BLaER1 (cell line): ENCODE measurements at regions not wholly inside any gene's neighbourhood (a gene's known extent, or its start where the extent isn't known, plus 50 kb on each side); places are given as distances from the start of the nearest gene placed in this dataset.

ENCODE experiments used
- H3K27ac ChIP-seq: shearing (Covaris generic); formaldehyde crosslinking; 2 replicates; pipeline ENCODE4 v1.8.1; 2022
- H3K27me3 ChIP-seq: shearing (Covaris generic); formaldehyde crosslinking; 2 replicates; pipeline ENCODE4 v1.8.1; 2022
- H3K36me3 ChIP-seq: shearing (Covaris generic); formaldehyde crosslinking; 2 replicates; pipeline ENCODE4 v1.8.1; 2022
- H3K4me1 ChIP-seq: shearing (Covaris generic); formaldehyde crosslinking; 2 replicates; pipeline ENCODE4 v1.8.1; 2022
- H3K4me2 ChIP-seq: shearing (Covaris generic); formaldehyde crosslinking; 2 replicates; pipeline ENCODE4 v1.8.1; 2022
- H3K4me3 ChIP-seq: shearing (Covaris generic); formaldehyde crosslinking; 2 replicates; pipeline ENCODE4 v1.8.1; 2022
- H3K9ac ChIP-seq: shearing (Covaris generic); formaldehyde crosslinking; 2 replicates; pipeline ENCODE4 v1.8.1; 2022
- H3K9me3 ChIP-seq: shearing (Covaris generic); formaldehyde crosslinking; 2 replicates; pipeline ENCODE4 v1.8.1; 2022
- H4K20me1 ChIP-seq: shearing (Covaris generic); formaldehyde crosslinking; 2 replicates; pipeline ENCODE4 v1.8.1; 2022
- Cebpa-rat ChIP-seq: shearing (Covaris generic); IDR thresholded peaks from 2 replicates; pipeline ENCODE4 v1.8.1; 2022

- Histone ChIP-seq H3K4me1 (no peaks in the 10 kb centered on the region), H4K20me1 (no peaks in the 10 kb centered on the region), H3K27me3 (no peaks in the 10 kb centered on the region), H3K4me2 (no peak overlapping the region), H3K27ac (no peak overlapping the region), H3K36me3 (no peaks in the 10 kb centered on the region), H3K9ac (no peak overlapping the region), H3K9me3 (no peaks in the 10 kb centered on the region), H3K4me3 (no peak overlapping the region)
- no peak for TF ChIP-seq Cebpa-rat
Measured at GRCh38 chr13:91058066-91058465, 289.4 kb upstream of the MIR17HG start.

DNA sequence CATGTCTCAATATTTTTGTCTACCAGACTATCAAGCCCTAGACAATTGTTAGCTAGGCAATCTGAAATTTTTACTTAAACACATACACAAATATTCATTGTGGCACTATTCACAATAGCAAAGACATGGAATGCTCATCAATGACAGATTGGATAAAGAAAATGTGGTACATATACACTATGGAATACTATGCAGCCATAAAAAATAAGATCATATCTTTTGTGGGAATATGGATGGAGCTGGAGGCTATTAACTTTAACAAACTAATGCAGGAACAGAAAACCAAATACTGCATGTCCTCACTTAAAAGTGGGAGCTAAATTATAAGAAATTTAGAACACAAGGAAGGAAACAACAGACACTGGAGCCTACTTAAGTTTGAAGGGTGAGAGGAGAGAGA is 288.6 kb upstream of the MIR17HG start:
- no peaks in the 10 kb centered on the region for H3K27me3 ChIP-seq
- TF ChIP-seq Cebpa-rat: no peak
- H3K27ac ChIP-seq: no peak overlapping the region
- no peaks in the 10 kb centered on the region for H3K36me3 ChIP-seq
- H3K9me3 ChIP-seq: no peaks in the 10 kb centered on the region
- H3K4me1 ChIP-seq: no peaks in the 10 kb centered on the region
- H3K9ac ChIP-seq: no peak overlapping the region
- H3K4me3 ChIP-seq: no peak overlapping the region
- no peak overlapping the region for H3K4me2 ChIP-seq
- H4K20me1 ChIP-seq: no peaks in the 10 kb centered on the region

GRCh38 chr13:91066745-91067144 is 280.7 kb upstream of the MIR17HG start:
- no peaks in the 10 kb centered on the region for H3K4me1 ChIP-seq
- H3K27me3 ChIP-seq: no peaks in the 10 kb centered on the region
- TF ChIP-seq Cebpa-rat: no peak
- no peak overlapping the region for H3K27ac ChIP-seq
- no peak overlapping the region for H3K9ac ChIP-seq
- H3K9me3 ChIP-seq: no peaks in the 10 kb centered on the region
- H3K4me2 ChIP-seq: no peak overlapping the region
- no peaks in the 10 kb centered on the region for H3K36me3 ChIP-seq
- H3K4me3 ChIP-seq: no peak overlapping the region
- H4K20me1 ChIP-seq: no peaks in the 10 kb centered on the region

- Histone ChIP-seq H3K9me3 (no peaks in the 10 kb centered on the region), H3K4me3 (no peak overlapping the region), H3K27me3 (no peaks in the 10 kb centered on the region), H4K20me1 (no peaks in the 10 kb centered on the region), H3K9ac (no peak overlapping the region), H3K4me1 (no peaks in the 10 kb centered on the region), H3K4me2 (no peak overlapping the region), H3K36me3 (no peaks in the 10 kb centered on the region), H3K27ac (no peak overlapping the region)
- no peak for TF ChIP-seq Cebpa-rat
Measured at GRCh38 chr13:91072486-91072885, 275.0 kb upstream of the MIR17HG start.

GRCh38 chr13:91074091-91074490 is 273.4 kb upstream of the MIR17HG start:
- no peak for TF ChIP-seq Cebpa-rat
- Histone ChIP-seq H3K27me3 (no peaks in the 10 kb centered on the region), H3K4me1 (no peaks in the 10 kb centered on the region), H3K9me3 (no peaks in the 10 kb centered on the region), H3K9ac (no peak overlapping the region), H3K4me2 (no peak overlapping the region), H4K20me1 (no peaks in the 10 kb centered on the region), H3K27ac (no peak overlapping the region), H3K4me3 (no peak overlapping the region), H3K36me3 (no peaks in the 10 kb centered on the region)

DNA sequence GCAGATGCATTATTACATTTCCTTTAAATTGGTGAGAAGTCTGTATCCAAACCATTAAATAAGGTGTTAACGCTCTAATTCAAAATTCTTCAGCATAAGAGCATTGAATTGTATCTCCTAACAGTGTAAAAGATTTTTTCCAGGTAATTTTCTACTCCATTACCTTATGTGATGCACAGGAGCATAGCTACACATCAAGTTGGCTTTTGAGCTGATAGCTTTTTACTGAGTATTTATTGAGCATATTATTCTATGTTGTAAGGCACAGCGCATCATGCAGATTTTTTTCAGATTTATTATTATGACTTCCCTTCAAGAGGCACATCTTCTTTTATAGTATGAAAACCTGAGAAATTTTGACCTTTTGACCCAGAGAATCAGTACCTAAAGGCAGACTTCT is 270.7 kb upstream of the MIR17HG start:
- no peak for TF ChIP-seq Cebpa-rat
- Histone ChIP-seq H3K9me3 (no peaks in the 10 kb centered on the region), H3K27me3 (no peaks in the 10 kb centered on the region), H3K4me3 (no peak overlapping the region), H3K4me2 (no peak overlapping the region), H3K27ac (no peak overlapping the region), H3K9ac (no peak overlapping the region), H3K4me1 (no peaks in the 10 kb centered on the region), H3K36me3 (no peaks in the 10 kb centered on the region), H4K20me1 (no peaks in the 10 kb centered on the region)

DNA sequence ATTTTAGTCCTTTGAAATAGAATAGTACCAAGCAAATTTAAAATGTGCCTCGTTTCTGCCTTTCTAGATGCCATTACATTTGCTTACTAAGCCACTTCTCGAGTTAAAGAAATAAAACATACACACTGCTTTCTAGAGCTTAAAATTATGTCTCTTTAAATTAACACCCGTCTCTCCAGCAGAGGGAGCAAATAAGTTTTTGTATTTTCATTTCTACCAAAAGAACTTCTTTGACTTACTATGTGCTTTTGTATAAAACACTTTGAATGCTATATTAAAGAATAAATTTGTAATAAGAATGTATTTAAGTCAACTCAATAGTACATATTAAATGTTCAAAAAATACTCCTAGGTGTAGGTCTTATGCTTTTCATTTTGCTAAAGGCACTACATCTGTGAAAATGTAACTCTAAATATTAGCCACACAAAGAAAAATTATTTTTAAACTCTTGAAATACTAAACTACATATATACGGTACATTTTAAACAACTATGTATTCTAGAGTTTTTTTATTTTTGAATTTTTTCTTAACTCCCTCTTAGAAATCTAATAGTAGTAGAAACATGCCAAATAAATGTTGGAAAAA is 269.3 kb upstream of the MIR17HG start:
- Histone ChIP-seq H3K4me1 (no peaks in the 10 kb centered on the region), H4K20me1 (no peaks in the 10 kb centered on the region), H3K9me3 (no peaks in the 10 kb centered on the region), H3K9ac (no peak overlapping the region), H3K27ac (no peak overlapping the region), H3K4me3 (no peak overlapping the region), H3K4me2 (no peak overlapping the region), H3K27me3 (no peaks in the 10 kb centered on the region), H3K36me3 (no peaks in the 10 kb centered on the region)
- TF ChIP-seq Cebpa-rat: no peak

- Histone ChIP-seq H3K4me1 (no peaks in the 10 kb centered on the region), H3K27me3 (no peaks in the 10 kb centered on the region), H3K9ac (no peak overlapping the region), H3K4me2 (no peak overlapping the region), H4K20me1 (no peaks in the 10 kb centered on the region), H3K27ac (no peak overlapping the region), H3K4me3 (no peak overlapping the region), H3K9me3 (no peaks in the 10 kb centered on the region), H3K36me3 (no peaks in the 10 kb centered on the region)
- no peak for TF ChIP-seq Cebpa-rat
Measured at GRCh38 chr13:91079176-91079575, 268.3 kb upstream of the MIR17HG start.

- Histone ChIP-seq H3K4me3 (no peak overlapping the region), H3K4me2 (no peak overlapping the region), H3K27ac (no peak overlapping the region), H3K9ac (no peak overlapping the region), H4K20me1 (no peaks in the 10 kb centered on the region), H3K36me3 (no peaks in the 10 kb centered on the region), H3K4me1 (no peaks in the 10 kb centered on the region), H3K27me3 (no peaks in the 10 kb centered on the region), H3K9me3 (no peaks in the 10 kb centered on the region)
- TF ChIP-seq Cebpa-rat: no peak
Measured at GRCh38 chr13:91085127-91085526, 262.4 kb upstream of the MIR17HG start.

DNA sequence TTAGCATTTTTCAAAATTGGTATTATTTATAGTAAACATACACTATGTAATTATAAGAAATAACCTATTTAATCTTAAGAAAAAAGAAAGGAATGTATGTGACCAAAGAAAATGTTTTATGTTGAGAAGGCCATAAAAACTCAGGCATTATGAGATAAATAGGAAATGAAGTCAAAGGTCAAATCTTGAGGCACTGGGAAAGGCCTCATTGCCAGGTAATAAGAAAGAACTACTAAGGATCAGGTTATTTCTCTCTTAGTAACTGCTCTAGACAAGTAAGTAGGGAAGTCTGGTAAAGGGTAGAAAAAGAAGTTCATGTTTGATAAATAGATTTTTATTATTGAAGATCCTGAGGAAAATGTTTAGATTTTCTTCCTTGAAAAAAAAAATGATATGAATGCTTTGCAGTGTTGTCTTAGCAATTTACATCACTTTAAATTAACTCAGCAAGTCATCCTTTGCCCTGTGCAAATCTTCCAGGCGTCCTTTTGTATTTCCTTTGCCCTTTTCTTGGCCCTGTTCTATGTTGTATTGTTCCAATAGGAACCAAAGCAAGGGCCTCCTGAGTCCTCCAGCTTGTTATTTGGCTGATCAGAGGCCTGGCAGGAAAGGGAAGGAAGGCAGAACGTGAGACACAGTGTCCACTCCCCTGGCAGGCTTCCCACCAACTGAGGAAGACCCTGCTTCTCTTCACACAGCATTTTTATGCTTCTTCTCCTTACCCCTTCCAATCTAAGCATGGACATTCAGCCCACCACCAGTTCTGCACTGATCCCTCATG is 260.4 kb upstream of the MIR17HG start:
- no peak overlapping the region for H3K4me3 ChIP-seq
- H3K36me3 ChIP-seq: no peaks in the 10 kb centered on the region
- H3K9me3 ChIP-seq: no peaks in the 10 kb centered on the region
- no peak overlapping the region for H3K27ac ChIP-seq
- H3K27me3 ChIP-seq: no peaks in the 10 kb centered on the region
- H3K4me1 ChIP-seq: no peaks in the 10 kb centered on the region
- no peaks in the 10 kb centered on the region for H4K20me1 ChIP-seq
- no peak for TF ChIP-seq Cebpa-rat
- H3K9ac ChIP-seq: no peak overlapping the region
- H3K4me2 ChIP-seq: no peak overlapping the region
